Skeletal muscle satellite cell (primary cell): ENCODE measurements at regions not wholly inside any gene's neighbourhood (a gene's known extent, or its start where the extent isn't known, plus 50 kb on each side); places are given as distances from the start of the nearest gene placed in this dataset.
"Not testable (repeated sequence)": the region's sequence is repeated elsewhere in the genome, so short reads cannot be mapped to it uniquely, and the experiment has no call there.

Experiments used
- H3K27me3 ChIP-seq: 2 replicates; pipeline ENCODE4 v1.7.0; 2013; ENCODE audit warnings: low read length; ENCODE audit not compliant: control insufficient read depth, insufficient read depth
- H3K36me3 ChIP-seq: 2 replicates; pipeline ENCODE4 v1.7.0; 2013; ENCODE audit warnings: mild to moderate bottlenecking, control low read depth, low read length; ENCODE audit not compliant: insufficient read depth
- H3K4me1 ChIP-seq: 2 replicates; pipeline ENCODE4 v1.7.0; 2013; ENCODE audit warnings: low read length; ENCODE audit not compliant: control insufficient read depth, insufficient read depth
- H3K4me2 ChIP-seq: 2 replicates; pipeline ENCODE4 v1.7.0; 2013; ENCODE audit warnings: mild to moderate bottlenecking, low read length
- H3K4me3 ChIP-seq: 2 replicates; pipeline ENCODE4 v1.7.0; 2013; ENCODE audit warnings: low read length
- H3K9ac ChIP-seq: 2 replicates; pipeline ENCODE4 v1.7.0; 2013; ENCODE audit warnings: mild to moderate bottlenecking, low read depth, low read length, moderate library complexity
- H3K9me3 ChIP-seq: replicated peaks from 2 replicates; pipeline ENCODE4 v1.7.0; 2013; ENCODE audit warnings: mild to moderate bottlenecking, control low read depth, low read length

GRCh38 chr18:78245451-78245850 lies 734.2 kb upstream of the SALL3 start:
- Histone ChIP-seq H3K4me3 (no peak overlapping the region), H3K27me3 (no peaks in the 10 kb centered on the region), H3K9me3 (peaks cover 22% of the 10 kb centered on the region), H3K4me2 (no peak overlapping the region), H3K9ac (no peak overlapping the region), H3K4me1 (no peaks in the 10 kb centered on the region), H3K36me3 (no peaks in the 10 kb centered on the region)

GRCh38 chr18:78246050-78246449 lies 733.6 kb upstream of the SALL3 start:
- Histone ChIP-seq H3K4me1 (no peaks in the 10 kb centered on the region), H3K9ac (no peak overlapping the region), H3K9me3 (peaks cover 24% of the 10 kb centered on the region), H3K4me2 (no peak overlapping the region), H3K27me3 (no peaks in the 10 kb centered on the region), H3K36me3 (no peaks in the 10 kb centered on the region), H3K4me3 (no peak overlapping the region)

DNA sequence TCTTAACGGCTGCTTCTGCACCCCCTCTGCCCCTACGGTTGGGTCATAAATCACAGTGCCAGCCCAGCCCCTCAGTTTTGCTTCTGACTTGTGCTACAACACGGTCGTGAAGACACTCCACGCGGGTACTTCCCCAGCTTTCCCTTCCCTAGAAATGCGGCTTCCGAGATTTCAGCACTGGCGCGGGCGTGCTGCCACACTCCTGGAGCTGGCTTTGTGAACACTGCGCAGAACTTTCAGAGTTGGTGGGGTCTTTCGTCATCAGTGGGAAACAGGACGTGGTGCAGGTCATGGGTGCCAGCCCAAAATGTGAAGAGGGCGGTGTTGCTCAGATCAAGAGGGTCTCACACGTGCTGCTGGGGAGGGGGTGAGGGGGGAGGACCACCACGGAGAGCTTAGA lies 733.0 kb upstream of the SALL3 start:
- H3K9me3 ChIP-seq: peaks cover 29% of the 10 kb centered on the region
- H3K36me3 ChIP-seq: no peaks in the 10 kb centered on the region
- H3K9ac ChIP-seq: no peak overlapping the region
- H3K4me3 ChIP-seq: no peak overlapping the region
- no peaks in the 10 kb centered on the region for H3K27me3 ChIP-seq
- H3K4me1 ChIP-seq: no peaks in the 10 kb centered on the region
- no peak overlapping the region for H3K4me2 ChIP-seq

- no peaks in the 10 kb centered on the region for H3K36me3 ChIP-seq
- no peaks in the 10 kb centered on the region for H3K4me1 ChIP-seq
- H3K9ac ChIP-seq: no peak overlapping the region
- H3K9me3 ChIP-seq: peaks cover 34% of the 10 kb centered on the region
- H3K27me3 ChIP-seq: no peaks in the 10 kb centered on the region
- no peak overlapping the region for H3K4me2 ChIP-seq
- no peak overlapping the region for H3K4me3 ChIP-seq
Observed at GRCh38 chr18:78247615-78248289, 731.9 kb upstream of the SALL3 start.

- H3K36me3 ChIP-seq: no peaks in the 10 kb centered on the region
- no peaks in the 10 kb centered on the region for H3K27me3 ChIP-seq
- H3K9ac ChIP-seq: no peak overlapping the region
- no peak overlapping the region for H3K4me2 ChIP-seq
- peaks cover 18% of the 10 kb centered on the region for H3K9me3 ChIP-seq
- no peak overlapping the region for H3K4me3 ChIP-seq
- no peaks in the 10 kb centered on the region for H3K4me1 ChIP-seq
Observed at GRCh38 chr18:78255013-78255412, 724.6 kb upstream of the SALL3 start.

- no peaks in the 10 kb centered on the region for H3K36me3 ChIP-seq
- H3K4me3 ChIP-seq: no peak overlapping the region
- no peak overlapping the region for H3K4me2 ChIP-seq
- no peaks in the 10 kb centered on the region for H3K4me1 ChIP-seq
- no peaks in the 10 kb centered on the region for H3K27me3 ChIP-seq
- H3K9me3 ChIP-seq: peaks cover 5% of the 10 kb centered on the region
- H3K9ac ChIP-seq: no peak overlapping the region
Observed at GRCh38 chr18:78268226-78268988, 711.2 kb upstream of the SALL3 start.

- Histone ChIP-seq H3K9me3 (peaks cover 12% of the 10 kb centered on the region), H3K27me3 (no peaks in the 10 kb centered on the region), H3K36me3 (no peaks in the 10 kb centered on the region), H3K4me2 (no peak overlapping the region), H3K4me3 (no peak overlapping the region), H3K4me1 (no peaks in the 10 kb centered on the region), H3K9ac (no peak overlapping the region)
Observed at GRCh38 chr18:78271790-78272189, 707.8 kb upstream of the SALL3 start.

DNA sequence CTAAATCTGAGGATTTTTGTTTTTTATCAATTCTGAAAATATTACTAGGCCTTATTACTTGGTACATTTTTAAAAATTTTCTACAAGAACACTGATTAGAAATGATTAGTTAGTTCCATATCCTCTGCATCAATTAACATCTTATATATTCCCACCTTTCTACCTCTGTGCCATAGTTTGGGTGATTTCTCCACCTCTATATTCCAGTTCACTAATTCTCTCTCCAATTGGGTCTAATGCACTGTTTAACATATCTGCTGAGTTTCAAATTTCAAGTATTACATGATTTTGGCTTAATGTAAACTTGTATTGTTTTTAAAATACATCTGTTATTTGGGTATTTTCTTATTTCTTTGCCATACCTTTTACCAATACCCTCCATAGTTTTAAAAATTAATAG lies 705.7 kb upstream of the SALL3 start:
- no peaks in the 10 kb centered on the region for H3K36me3 ChIP-seq
- no peak overlapping the region for H3K4me2 ChIP-seq
- H3K9ac ChIP-seq: no peak overlapping the region
- peaks cover 15% of the 10 kb centered on the region for H3K9me3 ChIP-seq
- no peaks in the 10 kb centered on the region for H3K4me1 ChIP-seq
- no peaks in the 10 kb centered on the region for H3K27me3 ChIP-seq
- H3K4me3 ChIP-seq: no peak overlapping the region

- not testable (repeated sequence) for H3K4me2 ChIP-seq, H3K9ac ChIP-seq, H3K4me3 ChIP-seq, H3K27me3 ChIP-seq, H3K36me3 ChIP-seq, H3K9me3 ChIP-seq, H3K4me1 ChIP-seq
Observed at GRCh38 chr18:78283425-78283824, 696.2 kb upstream of the SALL3 start.

- H3K4me1 ChIP-seq: no peaks in the 10 kb centered on the region
- H3K4me3 ChIP-seq: no peak overlapping the region
- no peak overlapping the region for H3K4me2 ChIP-seq
- peaks cover 10% of the 10 kb centered on the region for H3K9me3 ChIP-seq
- H3K27me3 ChIP-seq: no peaks in the 10 kb centered on the region
- H3K9ac ChIP-seq: no peak overlapping the region
- no peaks in the 10 kb centered on the region for H3K36me3 ChIP-seq
Observed at GRCh38 chr18:78292618-78293380, 686.8 kb upstream of the SALL3 start.

DNA sequence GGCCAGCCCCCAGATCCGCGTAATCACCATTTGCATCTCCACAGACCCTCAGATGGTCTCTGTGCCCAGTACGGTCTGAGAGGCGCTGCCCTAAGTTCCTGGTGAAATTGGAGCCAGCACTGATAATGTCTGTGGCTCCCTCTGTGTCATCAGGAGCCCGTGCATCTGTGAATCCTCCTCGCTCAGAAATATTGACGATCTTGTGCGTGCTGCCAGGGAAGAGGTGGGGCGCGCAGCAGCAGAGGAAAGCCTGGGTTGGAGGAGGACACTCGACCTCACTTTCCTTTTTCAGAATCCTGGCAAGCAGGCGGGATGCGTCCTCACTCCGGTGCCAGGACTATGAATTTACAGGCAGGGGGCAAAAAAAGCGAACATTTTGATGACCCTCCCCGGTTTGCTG lies 686.1 kb upstream of the SALL3 start:
- Histone ChIP-seq H3K4me2 (no peak overlapping the region), H3K36me3 (no peaks in the 10 kb centered on the region), H3K9ac (no peak overlapping the region), H3K4me1 (no peaks in the 10 kb centered on the region), H3K9me3 (peaks cover 14% of the 10 kb centered on the region), H3K4me3 (no peak overlapping the region), H3K27me3 (no peaks in the 10 kb centered on the region)
